ENCODE measurements at regions not wholly inside any gene's neighbourhood (a gene's known extent, or its start where the extent isn't known, plus 50 kb on each side); places are given as distances from the start of the nearest gene placed in this dataset.

DNA sequence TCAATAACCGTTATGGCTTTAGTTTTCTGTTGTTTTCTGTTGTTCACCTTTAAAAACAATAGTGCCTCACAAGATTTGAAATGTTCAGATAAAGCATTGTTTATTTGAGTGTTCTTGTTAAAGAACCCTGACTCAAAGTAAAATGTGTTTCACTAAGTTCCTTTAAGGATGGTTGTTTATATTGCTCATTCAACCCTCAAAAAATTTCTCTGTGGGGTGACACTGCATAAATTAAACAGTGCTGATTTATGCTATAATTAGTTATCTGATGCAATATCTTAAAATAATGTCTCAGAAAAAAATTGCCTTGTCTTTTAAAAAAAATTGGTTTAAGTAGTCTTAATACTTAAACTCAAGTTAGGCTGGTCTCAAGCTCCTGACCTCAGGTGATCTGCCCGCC lies 775.1 kb downstream of the FLRT2 start:
- TF ChIP-seq, protein P1, sequence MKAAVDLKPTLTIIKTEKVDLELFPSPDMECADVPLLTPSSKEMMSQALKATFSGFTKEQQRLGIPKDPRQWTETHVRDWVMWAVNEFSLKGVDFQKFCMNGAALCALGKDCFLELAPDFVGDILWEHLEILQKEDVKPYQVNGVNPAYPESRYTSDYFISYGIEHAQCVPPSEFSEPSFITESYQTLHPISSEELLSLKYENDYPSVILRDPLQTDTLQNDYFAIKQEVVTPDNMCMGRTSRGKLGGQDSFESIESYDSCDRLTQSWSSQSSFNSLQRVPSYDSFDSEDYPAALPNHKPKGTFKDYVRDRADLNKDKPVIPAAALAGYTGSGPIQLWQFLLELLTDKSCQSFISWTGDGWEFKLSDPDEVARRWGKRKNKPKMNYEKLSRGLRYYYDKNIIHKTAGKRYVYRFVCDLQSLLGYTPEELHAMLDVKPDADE (IDR thresholded peaks at IDR 0.05), result no peak
- TF ChIP-seq, protein P2, sequence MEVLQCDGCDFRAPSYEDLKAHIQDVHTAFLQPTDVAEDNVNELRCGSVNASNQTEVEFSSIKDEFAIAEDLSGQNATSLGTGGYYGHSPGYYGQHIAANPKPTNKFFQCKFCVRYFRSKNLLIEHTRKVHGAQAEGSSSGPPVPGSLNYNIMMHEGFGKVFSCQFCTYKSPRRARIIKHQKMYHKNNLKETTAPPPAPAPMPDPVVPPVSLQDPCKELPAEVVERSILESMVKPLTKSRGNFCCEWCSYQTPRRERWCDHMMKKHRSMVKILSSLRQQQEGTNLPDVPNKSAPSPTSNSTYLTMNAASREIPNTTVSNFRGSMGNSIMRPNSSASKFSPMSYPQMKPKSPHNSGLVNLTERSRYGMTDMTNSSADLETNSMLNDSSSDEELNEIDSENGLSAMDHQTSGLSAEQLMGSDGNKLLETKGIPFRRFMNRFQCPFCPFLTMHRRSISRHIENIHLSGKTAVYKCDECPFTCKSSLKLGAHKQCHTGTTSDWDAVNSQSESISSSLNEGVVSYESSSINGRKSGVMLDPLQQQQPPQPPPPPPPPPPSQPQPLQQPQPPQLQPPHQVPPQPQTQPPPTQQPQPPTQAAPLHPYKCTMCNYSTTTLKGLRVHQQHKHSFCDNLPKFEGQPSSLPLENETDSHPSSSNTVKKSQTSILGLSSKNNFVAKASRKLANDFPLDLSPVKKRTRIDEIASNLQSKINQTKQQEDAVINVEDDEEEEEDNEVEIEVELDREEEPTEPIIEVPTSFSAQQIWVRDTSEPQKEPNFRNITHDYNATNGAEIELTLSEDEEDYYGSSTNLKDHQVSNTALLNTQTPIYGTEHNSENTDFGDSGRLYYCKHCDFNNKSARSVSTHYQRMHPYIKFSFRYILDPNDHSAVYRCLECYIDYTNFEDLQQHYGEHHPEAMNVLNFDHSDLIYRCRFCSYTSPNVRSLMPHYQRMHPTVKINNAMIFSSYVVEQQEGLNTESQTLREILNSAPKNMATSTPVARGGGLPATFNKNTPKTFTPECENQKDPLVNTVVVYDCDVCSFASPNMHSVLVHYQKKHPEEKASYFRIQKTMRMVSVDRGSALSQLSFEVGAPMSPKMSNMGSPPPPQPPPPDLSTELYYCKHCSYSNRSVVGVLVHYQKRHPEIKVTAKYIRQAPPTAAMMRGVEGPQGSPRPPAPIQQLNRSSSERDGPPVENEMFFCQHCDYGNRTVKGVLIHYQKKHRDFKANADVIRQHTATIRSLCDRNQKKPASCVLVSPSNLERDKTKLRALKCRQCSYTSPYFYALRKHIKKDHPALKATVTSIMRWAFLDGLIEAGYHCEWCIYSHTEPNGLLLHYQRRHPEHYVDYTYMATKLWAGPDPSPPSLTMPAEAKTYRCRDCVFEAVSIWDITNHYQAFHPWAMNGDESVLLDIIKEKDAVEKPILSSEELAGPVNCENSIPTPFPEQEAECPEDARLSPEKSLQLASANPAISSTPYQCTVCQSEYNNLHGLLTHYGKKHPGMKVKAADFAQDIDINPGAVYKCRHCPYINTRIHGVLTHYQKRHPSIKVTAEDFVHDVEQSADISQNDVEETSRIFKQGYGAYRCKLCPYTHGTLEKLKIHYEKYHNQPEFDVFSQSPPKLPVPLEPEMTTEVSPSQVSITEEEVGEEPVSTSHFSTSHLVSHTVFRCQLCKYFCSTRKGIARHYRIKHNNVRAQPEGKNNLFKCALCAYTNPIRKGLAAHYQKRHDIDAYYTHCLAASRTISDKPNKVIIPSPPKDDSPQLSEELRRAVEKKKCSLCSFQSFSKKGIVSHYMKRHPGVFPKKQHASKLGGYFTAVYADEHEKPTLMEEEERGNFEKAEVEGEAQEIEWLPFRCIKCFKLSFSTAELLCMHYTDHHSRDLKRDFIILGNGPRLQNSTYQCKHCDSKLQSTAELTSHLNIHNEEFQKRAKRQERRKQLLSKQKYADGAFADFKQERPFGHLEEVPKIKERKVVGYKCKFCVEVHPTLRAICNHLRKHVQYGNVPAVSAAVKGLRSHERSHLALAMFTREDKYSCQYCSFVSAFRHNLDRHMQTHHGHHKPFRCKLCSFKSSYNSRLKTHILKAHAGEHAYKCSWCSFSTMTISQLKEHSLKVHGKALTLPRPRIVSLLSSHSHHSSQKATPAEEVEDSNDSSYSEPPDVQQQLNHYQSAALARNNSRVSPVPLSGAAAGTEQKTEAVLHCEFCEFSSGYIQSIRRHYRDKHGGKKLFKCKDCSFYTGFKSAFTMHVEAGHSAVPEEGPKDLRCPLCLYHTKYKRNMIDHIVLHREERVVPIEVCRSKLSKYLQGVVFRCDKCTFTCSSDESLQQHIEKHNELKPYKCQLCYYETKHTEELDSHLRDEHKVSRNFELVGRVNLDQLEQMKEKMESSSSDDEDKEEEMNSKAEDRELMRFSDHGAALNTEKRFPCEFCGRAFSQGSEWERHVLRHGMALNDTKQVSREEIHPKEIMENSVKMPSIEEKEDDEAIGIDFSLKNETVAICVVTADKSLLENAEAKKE (CRISPR knock-in tag; IDR thresholded peaks at IDR 0.05), result no peak
- TF ChIP-seq ZNF114 (CRISPR knock-in tag; IDR thresholded peaks at IDR 0.05) (no peak), POLR2AphosphoS5 (IDR thresholded peaks at IDR 0.05; ENCODE audit: low read depth) (no peak)
- Histone ChIP-seq H3K4me3 (no peak overlapping the region), H3K79me2 (replicated peaks; ENCODE audit: insufficient read depth) (no peaks in the 10 kb centered on the region), H3F3A (replicated peaks; ENCODE audit: low read depth) (no peaks in the 10 kb centered on the region), H3K4me1 (ENCODE audit: insufficient read depth) (peaks cover 3% of the 10 kb centered on the region; the same call in 1 of the 2 replicates), H3K36me3 (ENCODE audit: insufficient read depth) (no peaks in the 10 kb centered on the region), H2AFZ (no peak overlapping the region), H3K9me2 (ENCODE audit: insufficient read depth) (no peaks in the 10 kb centered on the region), H3K4me2 (no peak overlapping the region), H4K20me1 (replicated peaks; ENCODE audit: insufficient read depth) (no peaks in the 10 kb centered on the region), H3K27me3 (ENCODE audit: insufficient read depth) (no peaks in the 10 kb centered on the region), H3K27ac (ENCODE audit: low read depth) (no peak overlapping the region)
- Mint-ChIP-seq H3K36me3 (ENCODE audit: low read depth) (no peaks in the 10 kb centered on the region), H3K9me3 (no peaks in the 10 kb centered on the region), H3K27me3 (ENCODE audit: insufficient read depth, low read depth, poor library complexity) (no peaks in the 10 kb centered on the region), H3K4me3 (no peak overlapping the region), H3K27ac (no peak overlapping the region), H3K4me1 (peaks cover 2% of the 10 kb centered on the region; the same call in 1 of the 3 replicates)
- DNase-seq (ENCODE audit: low spot score) (no peak), ATAC-seq (no peak)

DNA sequence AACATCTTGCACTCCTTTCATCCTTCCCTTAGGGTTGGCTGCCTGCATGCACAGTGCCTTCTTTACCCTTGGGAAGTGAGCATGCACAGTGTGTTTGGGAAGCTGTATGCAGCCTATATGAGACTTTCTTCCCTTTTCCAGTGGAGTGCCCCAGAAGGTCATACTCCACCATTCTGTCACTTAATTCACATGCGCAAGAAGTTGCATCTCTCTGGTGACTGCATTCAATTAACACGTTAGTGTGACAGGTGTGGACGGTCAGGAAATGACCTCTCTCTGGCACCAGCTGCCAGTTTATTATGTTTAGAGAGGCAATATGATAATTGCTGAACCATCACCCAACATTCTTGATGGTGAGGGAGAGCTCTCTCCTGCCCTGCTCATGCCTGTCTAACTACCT lies 770.0 kb downstream of the FLRT2 start:
- Histone ChIP-seq H3K4me2 (no peak overlapping the region), H3K4me1 (ENCODE audit: insufficient read depth) (peaks cover 19% of the 10 kb centered on the region), H3K79me2 (replicated peaks; ENCODE audit: insufficient read depth) (no peaks in the 10 kb centered on the region), H3K4me3 (no peak overlapping the region), H4K20me1 (replicated peaks; ENCODE audit: insufficient read depth) (no peaks in the 10 kb centered on the region), H2AFZ (no peak overlapping the region), H3K9me2 (ENCODE audit: insufficient read depth) (no peaks in the 10 kb centered on the region), H3K36me3 (ENCODE audit: insufficient read depth) (no peaks in the 10 kb centered on the region), H3K27me3 (ENCODE audit: insufficient read depth) (no peaks in the 10 kb centered on the region), H3F3A (replicated peaks; ENCODE audit: low read depth) (no peaks in the 10 kb centered on the region), H3K27ac (ENCODE audit: low read depth) (no peak overlapping the region)
- H3K27ac Mint-ChIP-seq, result no peak overlapping the region
- peaks cover 16% of the 10 kb centered on the region; the same call in 2 of the 3 replicates for H3K4me1 Mint-ChIP-seq
- H3K36me3 Mint-ChIP-seq (ENCODE audit: low read depth), result no peaks in the 10 kb centered on the region
- DNase-seq (ENCODE audit: low spot score), result no peak
- H3K27me3 Mint-ChIP-seq (ENCODE audit: insufficient read depth, low read depth, poor library complexity), result no peaks in the 10 kb centered on the region
- no peaks in the 10 kb centered on the region; the same call in 2 of the 3 replicates for H3K9me3 Mint-ChIP-seq
- no peak overlapping the region for H3K4me3 Mint-ChIP-seq
- ATAC-seq, result no peak
- no peak for TF ChIP-seq STAT1 (IDR thresholded peaks at IDR 0.05; ENCODE audit: unreplicated experiment)
- TF ChIP-seq EZH2 (IDR thresholded peaks at IDR 0.05; ENCODE audit: low read depth, unreplicated experiment), result no peak
- TF ChIP-seq, protein P3, sequence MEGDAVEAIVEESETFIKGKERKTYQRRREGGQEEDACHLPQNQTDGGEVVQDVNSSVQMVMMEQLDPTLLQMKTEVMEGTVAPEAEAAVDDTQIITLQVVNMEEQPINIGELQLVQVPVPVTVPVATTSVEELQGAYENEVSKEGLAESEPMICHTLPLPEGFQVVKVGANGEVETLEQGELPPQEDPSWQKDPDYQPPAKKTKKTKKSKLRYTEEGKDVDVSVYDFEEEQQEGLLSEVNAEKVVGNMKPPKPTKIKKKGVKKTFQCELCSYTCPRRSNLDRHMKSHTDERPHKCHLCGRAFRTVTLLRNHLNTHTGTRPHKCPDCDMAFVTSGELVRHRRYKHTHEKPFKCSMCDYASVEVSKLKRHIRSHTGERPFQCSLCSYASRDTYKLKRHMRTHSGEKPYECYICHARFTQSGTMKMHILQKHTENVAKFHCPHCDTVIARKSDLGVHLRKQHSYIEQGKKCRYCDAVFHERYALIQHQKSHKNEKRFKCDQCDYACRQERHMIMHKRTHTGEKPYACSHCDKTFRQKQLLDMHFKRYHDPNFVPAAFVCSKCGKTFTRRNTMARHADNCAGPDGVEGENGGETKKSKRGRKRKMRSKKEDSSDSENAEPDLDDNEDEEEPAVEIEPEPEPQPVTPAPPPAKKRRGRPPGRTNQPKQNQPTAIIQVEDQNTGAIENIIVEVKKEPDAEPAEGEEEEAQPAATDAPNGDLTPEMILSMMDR (conservative IDR thresholded peaks at IDR 0.05; ENCODE audit: low read depth in 2 of 2), result no peak
- TF ChIP-seq JUNB (IDR thresholded peaks at IDR 0.05; ENCODE audit: unreplicated experiment), result no peak
- TF ChIP-seq ZNF114 (CRISPR knock-in tag; IDR thresholded peaks at IDR 0.05), result no peak
- TF ChIP-seq, protein P1 (IDR thresholded peaks at IDR 0.05), result no peak
- TF ChIP-seq EZH2phosphoT487 (IDR thresholded peaks at IDR 0.05; ENCODE audit: unreplicated experiment), result no peak
- no peak for TF ChIP-seq CREB1 (CRISPR knock-in tag; IDR thresholded peaks at IDR 0.05; ENCODE audit: low read depth)

Data from GM23338 (cell line).